HG02884 (cell line): ENCODE measurements at regions not wholly inside any gene's neighbourhood (a gene's known extent, or its start where the extent isn't known, plus 50 kb on each side); places are given as distances from the start of the nearest gene placed in this dataset.
A peak's percentile ranks its signal among the peaks of the same experiment; 100 is the strongest.

Experiments
- ATAC-seq: cut with Tn5 transposase; IDR thresholded peaks from one replicate; pipeline ENCODE4 v1.9.1; 2021; ENCODE audit warnings: mild to moderate bottlenecking, moderate library complexity; ENCODE audit not compliant: unreplicated experiment

- no peak for ATAC-seq
These were observed 248.7 kb upstream of the TNP1 start for GRCh38 chr2:217108575-217109027.

GRCh38 chr2:217108086-217108485, 248.2 kb upstream of the TNP1 start:
- no peak for ATAC-seq

- no peak for ATAC-seq
These were observed 247.6 kb upstream of the TNP1 start for GRCh38 chr2:217107480-217107879.

- no peak for ATAC-seq
These were observed 246.8 kb upstream of the TNP1 start for GRCh38 chr2:217106650-217107014.

GRCh38 chr2:217105733-217106649, 246.1 kb upstream of the TNP1 start:
- no peak for ATAC-seq

- no peak for ATAC-seq
These were observed 244.1 kb upstream of the TNP1 start for GRCh38 chr2:217103752-217104545.

GRCh38 chr2:217102956-217103355, 243.1 kb upstream of the TNP1 start:
- ATAC-seq, result no peak

- ATAC-seq, result peak; percentile 65
These were observed 242.1 kb upstream of the TNP1 start for GRCh38 chr2:217101972-217102371.

- no peak for ATAC-seq
These were observed 239.7 kb upstream of the TNP1 start for GRCh38 chr2:217099561-217099960.

- ATAC-seq, result no peak
These were observed 238.6 kb upstream of the TNP1 start for GRCh38 chr2:217098435-217098834.

- no peak for ATAC-seq
These were observed 237.5 kb upstream of the TNP1 start for GRCh38 chr2:217097346-217097745.

GRCh38 chr2:217096474-217097225, 236.8 kb upstream of the TNP1 start:
- no peak for ATAC-seq

GRCh38 chr2:217095511-217096205, 235.8 kb upstream of the TNP1 start:
- ATAC-seq, result no peak

GRCh38 chr2:217092710-217093379, 233.0 kb upstream of the TNP1 start:
- no peak for ATAC-seq

- no peak for ATAC-seq
These were observed 231.7 kb upstream of the TNP1 start for GRCh38 chr2:217091531-217091930.

- ATAC-seq, result no peak
These were observed 231.0 kb upstream of the TNP1 start for GRCh38 chr2:217090884-217091283.

- peak; percentile 67 for ATAC-seq
These were observed 230.2 kb upstream of the TNP1 start for GRCh38 chr2:217090024-217090473.

GRCh38 chr2:217086718-217087117, 226.9 kb upstream of the TNP1 start:
- no peak for ATAC-seq

- ATAC-seq, result peak; percentile 62
These were observed 226.2 kb upstream of the TNP1 start for GRCh38 chr2:217086038-217086522.

GRCh38 chr2:217085543-217085942, 225.7 kb upstream of the TNP1 start:
- ATAC-seq, result no peak
